GM12878 (cell line): ENCODE measurements at regions not wholly inside any gene's neighbourhood (a gene's known extent, or its start where the extent isn't known, plus 50 kb on each side); places are given as distances from the start of the nearest gene placed in this dataset.

Source experiments
- ATAC-seq: fragments of 200-7000 bp; cut with Tn5 transposase; 3 replicates; pipeline ENCODE4 v1.9.1; 2020; ENCODE audit warnings: mild to moderate bottlenecking, moderate library complexity
- BruUV-seq: library from RNA; stranded (reverse); fragments of 400-500 nt; replicated peaks from 2 replicates; lab custom pipeline; 2021; lab: Mats Ljungman, UMichigan
- CTCF ChIA-PET: fragments of 300-600 bp; sonication (Branson Sonifier 250); formaldehyde crosslinking; extraction: SDS; loops from one replicate; lab custom pipeline; 2021; ENCODE audit warnings: inconsistent platforms; lab: Yijun Ruan, JAX
- POLR2A ChIA-PET: fragments of 350-600 bp; formaldehyde crosslinking; extraction: SDS; loops from one replicate; lab custom pipeline; 2021; ENCODE audit warnings: inconsistent platforms; lab: Charles Lee
- RAD21 ChIA-PET: fragments of 300-600 bp; sonication (Branson Sonifier 250); formaldehyde crosslinking; loops from one replicate; lab custom pipeline; 2023; ENCODE audit warnings: antibody characterized with exemption; ENCODE audit not compliant: unreplicated experiment; lab: Charles Lee
- SMC1A ChIA-PET: fragments of 300-600 bp; sonication (Branson Sonifier 250); formaldehyde crosslinking; loops from one replicate; lab custom pipeline; 2023; ENCODE audit not compliant: unreplicated experiment, uncharacterized antibody; lab: Charles Lee
- DNase-seq: peaks from one replicate; pipeline ENCODE4 v3.0.0-alpha.2; 2011; ENCODE audit warnings: low read depth, low spot score
- FAIRE-seq: peaks from 3 replicates; lab custom pipeline; 2011; peaks lifted over from hg19 to GRCh38; lab: Jason Lieb, UNC
- H2AFZ ChIP-seq: 2 replicates; pipeline ENCODE4 v1.6.0; 2011; ENCODE audit warnings: low read depth, low read length, control low read depth; ENCODE audit not compliant: control insufficient read depth
- H3K27ac ChIP-seq: 2 replicates; pipeline ENCODE4 v1.5.1; 2011; ENCODE audit warnings: control low read depth; ENCODE audit not compliant: control insufficient read depth, insufficient read depth
- H3K27me3 ChIP-seq, 2 experiments: replicated peaks in 1 of 2; 2 replicates each; pipeline versions ENCODE4 v1.6.0 to v1.6.1; 2011; ENCODE audit warnings: low read length in 1 of 2; ENCODE audit not compliant: control insufficient read depth in 2 of 2, insufficient read depth in 2 of 2
- H3K36me3 ChIP-seq, 2 experiments: 2 replicates each; pipeline ENCODE4 v1.5.1; 2011; ENCODE audit warnings: low read length in 1 of 2; ENCODE audit not compliant: control insufficient read depth in 2 of 2, insufficient read depth in 2 of 2
- H3K4me1 ChIP-seq: 2 replicates; pipeline ENCODE4 v1.6.1; 2011; ENCODE audit warnings: mild to moderate bottlenecking, low read length, moderate library complexity, mixed read lengths; ENCODE audit not compliant: control insufficient read depth, insufficient read depth
- H3K4me2 ChIP-seq: 2 replicates; pipeline ENCODE4 v1.6.0; 2011; ENCODE audit warnings: control low read depth; ENCODE audit not compliant: control insufficient read depth, insufficient read depth
- H3K4me3 ChIP-seq: fragments of 200-600 bp; sonication (generic); 2 replicates; pipeline ENCODE4 v1.5.1; 2016
- H3K79me2 ChIP-seq: 2 replicates; pipeline ENCODE4 v1.6.0; 2011; ENCODE audit warnings: low read length; ENCODE audit not compliant: control insufficient read depth, insufficient read depth
- H3K9ac ChIP-seq: 2 replicates; pipeline ENCODE4 v1.8.0; 2011; ENCODE audit warnings: low read length, control low read depth, mixed read lengths; ENCODE audit not compliant: control insufficient read depth, insufficient read depth
- H3K9me3 ChIP-seq: replicated peaks from 3 replicates; pipeline ENCODE4 v1.5.1; 2011; ENCODE audit warnings: mild to moderate bottlenecking, low read length; ENCODE audit not compliant: control insufficient read depth, insufficient read depth
- H4K20me1 ChIP-seq: 2 replicates; pipeline ENCODE4 v1.6.0; 2011; ENCODE audit not compliant: control insufficient read depth, insufficient read depth
- ATF3 ChIP-seq: IDR thresholded peaks from 2 replicates; pipeline ENCODE4 v1.6.1; 2011; ENCODE audit warnings: low read depth, mild to moderate bottlenecking, low read length, moderate library complexity, borderline replicate concordance; ENCODE audit errors: extremely low read depth
- BCL3 ChIP-seq: IDR thresholded peaks from 2 replicates; pipeline ENCODE4 v1.6.1; 2011; ENCODE audit warnings: borderline replicate concordance, low read depth, mild to moderate bottlenecking, moderate library complexity, low read length; ENCODE audit not compliant: insufficient read depth, poor library complexity, severe bottlenecking
- CREB1 ChIP-seq: IDR thresholded peaks from 2 replicates; pipeline ENCODE4 v1.6.1; 2012; ENCODE audit warnings: low read depth, mild to moderate bottlenecking, inconsistent platforms
- ESRRA ChIP-seq: IDR thresholded peaks from 2 replicates; pipeline ENCODE4 v1.6.1; 2012; ENCODE audit warnings: mild to moderate bottlenecking, low read length, improper control_type of control experiment
- GABPA ChIP-seq: IDR thresholded peaks from 2 replicates; pipeline ENCODE4 v1.6.1; 2014; ENCODE audit warnings: antibody characterized with exemption, low read depth, mild to moderate bottlenecking, inconsistent platforms
- JUNB ChIP-seq: IDR thresholded peaks from 2 replicates; pipeline ENCODE4 v1.6.1; 2016; ENCODE audit warnings: antibody characterized with exemption, mild to moderate bottlenecking
- POLR2A ChIP-seq: IDR thresholded peaks from 2 replicates; pipeline ENCODE4 v1.6.1; 2011; ENCODE audit warnings: low read depth, mild to moderate bottlenecking, low read length
- POU2F2 ChIP-seq: IDR thresholded peaks from 3 replicates; pipeline ENCODE4 v1.6.1; 2011; ENCODE audit warnings: low read depth, mild to moderate bottlenecking, low read length, borderline replicate concordance
- REST ChIP-seq: IDR thresholded peaks from 2 replicates; pipeline ENCODE4 v1.6.1; 2012; ENCODE audit warnings: mild to moderate bottlenecking, low read depth, low read length
- SREBF1 ChIP-seq: IDR thresholded peaks from 2 replicates; pipeline ENCODE4 v1.6.1; 2012; ENCODE audit warnings: mild to moderate bottlenecking, low read length
- SUPT20H ChIP-seq: IDR thresholded peaks from 2 replicates; pipeline ENCODE4 v1.6.1; 2011; ENCODE audit warnings: low read depth, mild to moderate bottlenecking, low read length, moderate library complexity, borderline replicate concordance; ENCODE audit not compliant: control insufficient read depth
- SUZ12 ChIP-seq: fragments of 200-600 bp; sonication (generic); IDR thresholded peaks from one replicate; pipeline ENCODE4 v1.6.1; 2018; ENCODE audit warnings: antibody characterized with exemption, mild to moderate bottlenecking; ENCODE audit not compliant: unreplicated experiment
- WGBS: methylation state at CpG from one replicate; pipeline ENCODE4 v1.1.6; 2016; ENCODE audit warnings: low lambda C conversion rate; ENCODE audit not compliant: insufficient replicate concordance, insufficient coverage; ENCODE audit errors: missing lambda C conversion rate; 5-methylcytosine and 5-hydroxymethylcytosine counted together
- in situ Hi-C: fragments of 300-500 bp; cut with MboI; formaldehyde crosslinking; loops from 9 replicates; pipeline ENCODE4 v1.14.3; 2018; ENCODE audit warnings: mixed read lengths
- intact Hi-C: fragments of 100-400 bp; cut with micrococcal nuclease; formaldehyde crosslinking; loops from one replicate; pipeline ENCODE4 v1.14.2; 2022; ENCODE audit not compliant: unreplicated experiment
- TF ChIP-seq, protein P1 (sequence below): fragments of 450-650 bp; IDR thresholded peaks from 2 replicates; pipeline ENCODE4 v1.6.1; 2018; ENCODE audit warnings: borderline replicate concordance, mild to moderate bottlenecking; ENCODE audit not compliant: partially characterized antibody

DNA sequence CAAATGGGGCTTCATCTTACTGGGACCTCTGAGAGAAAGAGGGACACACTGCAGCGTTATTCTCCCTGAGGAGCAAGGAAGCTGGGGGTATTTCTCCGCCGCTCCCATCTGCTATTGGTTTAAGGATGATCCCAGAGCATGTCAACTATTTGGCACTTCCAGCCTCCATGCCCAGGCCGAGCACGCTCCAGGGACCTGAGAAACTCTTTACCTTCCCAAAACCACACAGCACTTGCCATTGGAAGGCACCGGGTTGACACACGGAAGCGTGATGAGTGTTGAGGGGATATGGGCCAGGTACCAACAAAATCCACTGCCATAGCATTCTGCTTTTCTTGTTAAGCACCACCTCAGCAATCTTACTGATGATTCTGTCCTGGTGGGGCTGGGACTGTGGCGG is 92.4 kb upstream of the SLC24A3 start:
- POLR2A ChIA-PET, result no interaction called here
- no peaks in the 10 kb centered on the region for H3K79me2 ChIP-seq
- no peaks in the 10 kb centered on the region; the same call in 2 of the 3 replicates for H3K9me3 ChIP-seq
- in situ Hi-C loops (no loop called here), intact Hi-C loops (no loop called here)
- no peak for ATAC-seq
- no peaks in the 10 kb centered on the region for H4K20me1 ChIP-seq
- FAIRE-seq, result no peak
- H3K27me3 ChIP-seq, result no peaks in the 10 kb centered on the region
- no peak overlapping the region for H3K9ac ChIP-seq
- no peak overlapping the region for H3K27ac ChIP-seq
- no peak for DNase-seq
- TF ChIP-seq POU2F2 (no peak), SREBF1 (no peak), JUNB (no peak), SUZ12 (no peak), GABPA (no peak), BCL3 (no peak), ESRRA (no peak), CREB1 (no peak), ATF3 (no peak), POLR2A (no peak), REST (no peak), SUPT20H (no peak)
- TF ChIP-seq, protein P1, sequence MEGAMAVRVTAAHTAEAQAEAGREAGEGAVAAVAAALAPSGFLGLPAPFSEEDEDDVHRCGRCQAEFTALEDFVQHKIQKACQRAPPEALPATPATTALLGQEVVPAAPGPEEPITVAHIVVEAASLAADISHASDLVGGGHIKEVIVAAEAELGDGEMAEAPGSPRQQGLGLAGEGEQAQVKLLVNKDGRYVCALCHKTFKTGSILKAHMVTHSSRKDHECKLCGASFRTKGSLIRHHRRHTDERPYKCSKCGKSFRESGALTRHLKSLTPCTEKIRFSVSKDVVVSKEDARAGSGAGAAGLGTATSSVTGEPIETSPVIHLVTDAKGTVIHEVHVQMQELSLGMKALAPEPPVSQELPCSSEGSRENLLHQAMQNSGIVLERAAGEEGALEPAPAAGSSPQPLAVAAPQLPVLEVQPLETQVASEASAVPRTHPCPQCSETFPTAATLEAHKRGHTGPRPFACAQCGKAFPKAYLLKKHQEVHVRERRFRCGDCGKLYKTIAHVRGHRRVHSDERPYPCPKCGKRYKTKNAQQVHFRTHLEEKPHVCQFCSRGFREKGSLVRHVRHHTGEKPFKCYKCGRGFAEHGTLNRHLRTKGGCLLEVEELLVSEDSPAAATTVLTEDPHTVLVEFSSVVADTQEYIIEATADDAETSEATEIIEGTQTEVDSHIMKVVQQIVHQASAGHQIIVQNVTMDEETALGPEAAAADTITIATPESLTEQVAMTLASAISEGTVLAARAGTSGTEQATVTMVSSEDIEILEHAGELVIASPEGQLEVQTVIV, result no peak
- TF ChIP-seq, all 136 proteins: peak for 0
- no peak overlapping the region for H3K4me3 ChIP-seq
- no peak overlapping the region for H3K4me2 ChIP-seq
- CTCF ChIA-PET, result no interaction called here
- no peaks in the 10 kb centered on the region for H3K4me1 ChIP-seq
- RAD21 ChIA-PET, result no interaction called here
- 61% methylated on average over 9 of the region's 9 CpGs for WGBS
- SMC1A ChIA-PET, result no interaction called here
- H2AFZ ChIP-seq, result no peak overlapping the region
- BruUV-seq, result no TSS peak
- H3K36me3 ChIP-seq, result no peaks in the 10 kb centered on the region
